ENCODE measurements at regions not wholly inside any gene's neighbourhood (a gene's known extent, or its start where the extent isn't known, plus 50 kb on each side); places are given as distances from the start of the nearest gene placed in this dataset.

DNA sequence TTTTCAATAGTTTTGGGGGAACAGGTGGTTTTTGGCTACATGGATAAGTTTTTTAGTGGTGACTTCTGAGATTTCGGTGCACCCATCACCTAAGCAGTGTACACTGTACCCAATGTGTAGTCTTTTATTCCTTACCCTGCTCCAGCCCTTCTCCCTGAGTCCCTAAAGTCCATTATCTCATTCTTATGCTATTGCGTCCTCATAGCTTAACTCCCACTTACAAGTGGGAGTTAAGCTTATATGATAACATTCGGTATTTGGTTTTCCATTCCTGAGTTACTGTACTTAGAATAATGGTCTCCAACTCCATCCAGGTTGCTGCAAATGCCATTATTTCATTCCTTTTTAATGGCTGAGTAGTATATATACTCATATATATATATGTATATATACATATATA, 90.9 kb upstream of the ACSL3 start:
- no peaks in the 10 kb centered on the region for H3K9me3 Mint-ChIP-seq
- CTCF ChIA-PET = no interaction called here
- no peak overlapping the region for H3K4me3 Mint-ChIP-seq
- POLR2A ChIA-PET = interaction anchor here (0.6 kb wide), 1 partner anchor 100 kb away, joined by 3 read pairs; no protein-coding TSS in a partner anchor
- peaks cover 9% of the 10 kb centered on the region for H3K27me3 Mint-ChIP-seq
- H3K4me1 Mint-ChIP-seq (ENCODE audit: low read depth) = no peaks in the 10 kb centered on the region
- intact Hi-C loops (cut with micrococcal nuclease) = no loop called here
- H3K36me3 Mint-ChIP-seq (ENCODE audit: low read depth) = no peaks in the 10 kb centered on the region
- DNase-seq (no peak), ATAC-seq (no peak)
- no peak overlapping the region for H3K27ac Mint-ChIP-seq
- TF ChIP-seq, protein P1, sequence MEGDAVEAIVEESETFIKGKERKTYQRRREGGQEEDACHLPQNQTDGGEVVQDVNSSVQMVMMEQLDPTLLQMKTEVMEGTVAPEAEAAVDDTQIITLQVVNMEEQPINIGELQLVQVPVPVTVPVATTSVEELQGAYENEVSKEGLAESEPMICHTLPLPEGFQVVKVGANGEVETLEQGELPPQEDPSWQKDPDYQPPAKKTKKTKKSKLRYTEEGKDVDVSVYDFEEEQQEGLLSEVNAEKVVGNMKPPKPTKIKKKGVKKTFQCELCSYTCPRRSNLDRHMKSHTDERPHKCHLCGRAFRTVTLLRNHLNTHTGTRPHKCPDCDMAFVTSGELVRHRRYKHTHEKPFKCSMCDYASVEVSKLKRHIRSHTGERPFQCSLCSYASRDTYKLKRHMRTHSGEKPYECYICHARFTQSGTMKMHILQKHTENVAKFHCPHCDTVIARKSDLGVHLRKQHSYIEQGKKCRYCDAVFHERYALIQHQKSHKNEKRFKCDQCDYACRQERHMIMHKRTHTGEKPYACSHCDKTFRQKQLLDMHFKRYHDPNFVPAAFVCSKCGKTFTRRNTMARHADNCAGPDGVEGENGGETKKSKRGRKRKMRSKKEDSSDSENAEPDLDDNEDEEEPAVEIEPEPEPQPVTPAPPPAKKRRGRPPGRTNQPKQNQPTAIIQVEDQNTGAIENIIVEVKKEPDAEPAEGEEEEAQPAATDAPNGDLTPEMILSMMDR (IDR thresholded peaks at IDR 0.05) = no peak

DNA sequence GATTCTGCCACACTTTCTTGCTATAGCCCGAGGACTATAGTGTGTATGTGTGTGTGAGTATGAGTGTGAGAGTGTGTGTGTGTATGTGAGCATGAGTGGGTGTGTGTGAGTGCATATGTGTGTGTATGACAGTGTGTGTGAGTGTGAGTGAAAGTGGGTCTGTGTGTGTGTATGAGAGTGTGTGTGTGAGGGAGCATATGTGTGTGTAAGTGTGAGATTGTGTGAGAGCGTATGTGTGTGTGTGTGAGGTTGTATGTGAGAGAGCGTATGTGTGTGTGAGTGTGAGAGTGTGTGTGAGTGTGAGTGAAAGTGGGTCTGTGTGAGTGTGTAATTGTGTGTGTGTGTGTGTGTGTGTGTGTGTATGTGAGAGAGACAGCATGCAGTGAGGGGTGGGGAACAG, 89.0 kb upstream of the ACSL3 start:
- no peak for ATAC-seq
- Mint-ChIP-seq H3K36me3 (ENCODE audit: low read depth) (no peaks in the 10 kb centered on the region), H3K27me3 (peaks cover 9% of the 10 kb centered on the region), H3K9me3 (no peaks in the 10 kb centered on the region), H3K4me3 (no peak overlapping the region), H3K4me1 (ENCODE audit: low read depth) (no peaks in the 10 kb centered on the region), H3K27ac (no peak overlapping the region)
- DNase-seq = no peak
- ChIA-PET POLR2A (no interaction called here), CTCF (no interaction called here)
- intact Hi-C loops (cut with micrococcal nuclease) = no loop called here
- TF ChIP-seq, protein P1 (IDR thresholded peaks at IDR 0.05) = no peak

DNA sequence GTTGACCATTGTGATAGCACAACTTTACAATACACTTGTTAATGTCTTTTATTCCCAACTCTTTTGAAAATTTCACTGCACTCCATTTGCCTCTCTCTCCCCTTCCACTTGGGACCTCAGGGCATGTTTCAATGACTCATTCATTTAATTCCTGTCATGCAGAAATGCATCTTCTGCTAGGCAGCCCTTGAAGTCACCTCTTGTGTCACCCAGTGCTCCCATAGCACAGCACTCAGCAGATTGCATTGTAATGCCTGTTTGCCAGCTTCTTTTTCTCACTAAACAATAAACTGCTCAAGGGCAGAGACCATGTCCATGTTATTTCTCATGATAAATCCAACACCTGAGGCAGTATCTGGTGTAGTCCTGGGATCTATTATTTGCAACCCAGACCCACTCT, 85.9 kb upstream of the ACSL3 start:
- DNase-seq (no peak), ATAC-seq (no peak)
- CTCF ChIA-PET = no interaction called here
- intact Hi-C loops (cut with micrococcal nuclease) = no loop called here
- H3K4me1 Mint-ChIP-seq (ENCODE audit: low read depth) = no peaks in the 10 kb centered on the region
- H3K27ac Mint-ChIP-seq = no peak overlapping the region
- peaks cover 7% of the 10 kb centered on the region for H3K27me3 Mint-ChIP-seq
- no peaks in the 10 kb centered on the region for H3K36me3 Mint-ChIP-seq (ENCODE audit: low read depth)
- TF ChIP-seq, protein P1 (IDR thresholded peaks at IDR 0.05) = no peak
- H3K4me3 Mint-ChIP-seq = no peak overlapping the region
- H3K9me3 Mint-ChIP-seq = no peaks in the 10 kb centered on the region
- POLR2A ChIA-PET = no interaction called here

DNA sequence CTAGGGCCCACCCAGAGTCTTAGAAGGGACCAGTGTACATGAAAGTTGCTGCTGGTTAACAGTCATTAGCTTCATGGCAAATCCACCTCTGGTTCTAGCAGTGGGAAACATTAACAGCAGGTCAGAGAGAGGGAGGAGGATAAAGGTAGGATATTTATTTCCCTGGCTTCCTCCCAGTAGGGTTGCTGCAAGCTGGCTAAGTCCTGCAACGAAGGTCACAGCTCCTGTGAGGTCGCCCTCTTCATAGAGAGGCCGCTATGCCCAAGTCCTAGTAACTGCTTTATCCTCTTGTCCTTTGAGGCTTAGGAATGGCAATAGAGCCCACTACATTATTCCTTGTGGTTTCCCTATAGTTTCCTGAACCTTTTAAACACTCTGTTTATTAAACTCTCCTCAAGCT, 84.0 kb upstream of the ACSL3 start:
- H3K36me3 Mint-ChIP-seq (ENCODE audit: low read depth) = no peaks in the 10 kb centered on the region
- no peak overlapping the region for H3K4me3 Mint-ChIP-seq
- TF ChIP-seq, protein P1 (IDR thresholded peaks at IDR 0.05) = no peak
- H3K27me3 Mint-ChIP-seq = peaks cover 6% of the 10 kb centered on the region
- no peak overlapping the region for H3K27ac Mint-ChIP-seq
- no peak for DNase-seq
- H3K9me3 Mint-ChIP-seq = no peaks in the 10 kb centered on the region
- no peaks in the 10 kb centered on the region for H3K4me1 Mint-ChIP-seq (ENCODE audit: low read depth)
- ATAC-seq = no peak
- intact Hi-C loops (cut with micrococcal nuclease) = no loop called here
- CTCF ChIA-PET = no interaction called here
- POLR2A ChIA-PET = no interaction called here

DNA sequence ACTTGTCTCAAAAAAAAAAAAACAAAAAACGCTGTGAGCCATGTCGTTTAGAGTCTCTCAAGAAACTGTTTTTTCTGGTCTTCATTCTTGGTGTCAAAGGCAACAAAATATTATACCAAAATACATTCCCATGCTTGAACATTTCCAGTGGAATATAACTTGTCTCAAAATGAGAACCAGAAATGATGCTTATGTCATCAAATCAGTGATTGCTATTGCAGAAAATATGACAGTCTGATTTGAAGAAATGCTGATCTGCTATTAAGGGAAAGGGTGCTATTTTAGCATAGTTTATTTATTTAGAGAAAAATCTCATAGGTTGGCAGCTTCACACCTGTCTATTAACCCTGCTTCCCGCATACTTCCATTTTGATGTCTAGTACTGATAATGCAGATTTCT, 82.4 kb upstream of the ACSL3 start:
- TF ChIP-seq, protein P1 (IDR thresholded peaks at IDR 0.05) = no peak
- intact Hi-C loops (cut with micrococcal nuclease) = no loop called here

More for the DNA sequence above, 82.4 kb upstream of the ACSL3 start:
- Mint-ChIP-seq H3K4me1 (ENCODE audit: low read depth) (no peaks in the 10 kb centered on the region), H3K9me3 (no peaks in the 10 kb centered on the region), H3K27ac (no peak overlapping the region), H3K27me3 (peaks cover 4% of the 10 kb centered on the region), H3K36me3 (ENCODE audit: low read depth) (no peaks in the 10 kb centered on the region), H3K4me3 (no peak overlapping the region)
- ChIA-PET CTCF (no interaction called here), POLR2A (no interaction called here)
- ATAC-seq = no peak
- no peak for DNase-seq
